ENCODE measurements at regions not wholly inside any gene's neighbourhood (a gene's known extent, or its start where the extent isn't known, plus 50 kb on each side); places are given as distances from the start of the nearest gene placed in this dataset.

- H3K27me3 Mint-ChIP-seq, result peaks cover 0 to 4% of the 10 kb centered on the region in 2 donors
- DNase-seq (no peak), ATAC-seq (replicated peaks in 1 of 4) (no peak)
- Histone ChIP-seq H3K4me1 (ENCODE audit: control insufficient read depth in 1 of 2, extremely low read depth in 1 of 2, insufficient read depth in 2 of 2, low read length in 2 of 2) (no peaks in the 10 kb centered on the region), H3K4me3 (ENCODE audit: control insufficient read depth in 1 of 2, extremely low read depth in 1 of 2, low read length in 1 of 2) (no peak overlapping the region), H3K27ac (ENCODE audit: low read length) (no peak overlapping the region), H3K9me3 (no peaks in the 10 kb centered on the region), H3K36me3 (ENCODE audit: control insufficient read depth in 2 of 2, extremely low read depth in 1 of 2, insufficient read depth in 1 of 2, low read length in 1 of 2) (no peaks in the 10 kb centered on the region), H3K27me3 (replicated peaks in 1 of 2; ENCODE audit: control insufficient read depth in 2 of 2, extremely low read depth in 1 of 2, insufficient read depth in 2 of 2, low read length in 1 of 2) (no peaks in the 10 kb centered on the region)
- no peak overlapping the region for H3K27ac Mint-ChIP-seq
- POLR2A ChIA-PET, result no interaction called here
- no peaks in the 10 kb centered on the region for H3K9me3 Mint-ChIP-seq
- CTCF ChIA-PET, result no interaction called here
- no peaks in the 10 kb centered on the region for H3K36me3 Mint-ChIP-seq
- no peaks in the 10 kb centered on the region for H3K4me1 Mint-ChIP-seq
- H3K4me3 Mint-ChIP-seq, result no peak overlapping the region
- 89% methylated on average over 5 of the region's 7 CpGs for WGBS (ENCODE audit: insufficient coverage)
These were observed 247.7 kb upstream of the ARSJ start for GRCh38 chr4:114226968-114227760.

- WGBS (ENCODE audit: insufficient coverage), result 90% methylated on average over 1 of the region's 3 CpGs
- Histone ChIP-seq H3K27me3 (replicated peaks in 1 of 2; ENCODE audit: control insufficient read depth in 2 of 2, extremely low read depth in 1 of 2, insufficient read depth in 2 of 2, low read length in 1 of 2) (no peaks in the 10 kb centered on the region), H3K36me3 (ENCODE audit: control insufficient read depth in 2 of 2, extremely low read depth in 1 of 2, insufficient read depth in 1 of 2, low read length in 1 of 2) (no peaks in the 10 kb centered on the region), H3K9me3 (no peaks in the 10 kb centered on the region), H3K27ac (ENCODE audit: low read length) (no peak overlapping the region), H3K4me3 (ENCODE audit: control insufficient read depth in 1 of 2, extremely low read depth in 1 of 2, low read length in 1 of 2) (no peak overlapping the region), H3K4me1 (ENCODE audit: control insufficient read depth in 1 of 2, extremely low read depth in 1 of 2, insufficient read depth in 2 of 2, low read length in 2 of 2) (no peaks in the 10 kb centered on the region)
- H3K9me3 Mint-ChIP-seq, result no peaks in the 10 kb centered on the region
- CTCF ChIA-PET, result no interaction called here
- ATAC-seq (replicated peaks in 1 of 4) (no peak), DNase-seq (no peak)
- peaks cover 3 to 6% of the 10 kb centered on the region in 2 donors for H3K27me3 Mint-ChIP-seq
- no peak overlapping the region for H3K27ac Mint-ChIP-seq
- no peaks in the 10 kb centered on the region for H3K36me3 Mint-ChIP-seq
- no peaks in the 10 kb centered on the region for H3K4me1 Mint-ChIP-seq
- POLR2A ChIA-PET, result no interaction called here
- H3K4me3 Mint-ChIP-seq, result no peak overlapping the region
These were observed 250.3 kb upstream of the ARSJ start for GRCh38 chr4:114229706-114230105.

GRCh38 chr4:114236171-114236769, 256.8 kb upstream of the ARSJ start:
- H3K4me3 Mint-ChIP-seq, result no peak overlapping the region
- H3K27ac Mint-ChIP-seq, result no peak overlapping the region
- H3K27ac ChIP-seq (ENCODE audit: low read length), result no peak overlapping the region
- H3K4me1 Mint-ChIP-seq, result no peaks in the 10 kb centered on the region
- peaks cover 3 to 6% of the 10 kb centered on the region in 2 donors for H3K27me3 Mint-ChIP-seq
- DNase-seq (no peak), ATAC-seq (replicated peaks in 1 of 4) (no peak)
- ChIA-PET CTCF (no interaction called here), POLR2A (no interaction called here)
- no CpG with 5 or more reads among the region's 2 CpGs for WGBS (ENCODE audit: insufficient coverage)
- no peaks in the 10 kb centered on the region for H3K36me3 ChIP-seq (ENCODE audit: control insufficient read depth in 2 of 2, extremely low read depth in 1 of 2, insufficient read depth in 1 of 2, low read length in 1 of 2)
- no peaks in the 10 kb centered on the region for H3K9me3 ChIP-seq
- H3K27me3 ChIP-seq (replicated peaks in 1 of 2; ENCODE audit: control insufficient read depth in 2 of 2, extremely low read depth in 1 of 2, insufficient read depth in 2 of 2, low read length in 1 of 2), result no peaks in the 10 kb centered on the region
- no peaks in the 10 kb centered on the region for H3K36me3 Mint-ChIP-seq
- no peak overlapping the region for H3K4me3 ChIP-seq (ENCODE audit: control insufficient read depth in 1 of 2, extremely low read depth in 1 of 2, low read length in 1 of 2)
- H3K9me3 Mint-ChIP-seq, result peaks cover 0 to 2% (median 0%) of the 10 kb centered on the region in 3 donors
- no peaks in the 10 kb centered on the region for H3K4me1 ChIP-seq (ENCODE audit: control insufficient read depth in 1 of 2, extremely low read depth in 1 of 2, insufficient read depth in 2 of 2, low read length in 2 of 2)

GRCh38 chr4:114237997-114238396, 258.6 kb upstream of the ARSJ start:
- no peak for DNase-seq
- H3K27me3 Mint-ChIP-seq, result no peaks in the 10 kb centered on the region
- ChIA-PET POLR2A (no interaction called here), CTCF (no interaction called here)
- no peak overlapping the region for H3K4me3 Mint-ChIP-seq
- no peak overlapping the region for H3K4me3 ChIP-seq (ENCODE audit: control insufficient read depth in 1 of 2, extremely low read depth in 1 of 2, low read length in 1 of 2)
- H3K9me3 Mint-ChIP-seq, result peaks cover 0 to 10% (median 0%) of the 10 kb centered on the region in 3 donors
- H3K9me3 ChIP-seq, result no peaks in the 10 kb centered on the region
- no peaks in the 10 kb centered on the region for H3K36me3 Mint-ChIP-seq
- H3K36me3 ChIP-seq (ENCODE audit: control insufficient read depth in 2 of 2, extremely low read depth in 1 of 2, insufficient read depth in 1 of 2, low read length in 1 of 2), result no peaks in the 10 kb centered on the region
- no peaks in the 10 kb centered on the region for H3K27me3 ChIP-seq (replicated peaks in 1 of 2; ENCODE audit: control insufficient read depth in 2 of 2, extremely low read depth in 1 of 2, insufficient read depth in 2 of 2, low read length in 1 of 2)
- H3K27ac Mint-ChIP-seq, result no peak overlapping the region
- no peaks in the 10 kb centered on the region for H3K4me1 ChIP-seq (ENCODE audit: control insufficient read depth in 1 of 2, extremely low read depth in 1 of 2, insufficient read depth in 2 of 2, low read length in 2 of 2)
- no peaks in the 10 kb centered on the region for H3K4me1 Mint-ChIP-seq
- no peak overlapping the region for H3K27ac ChIP-seq (ENCODE audit: low read length)
- no peak for ATAC-seq (replicated peaks in 1 of 4)

- Mint-ChIP-seq H3K4me3 (no peak overlapping the region), H3K27ac (no peak overlapping the region), H3K36me3 (no peaks in the 10 kb centered on the region), H3K9me3 (peaks cover 0 to 7% (median 3%) of the 10 kb centered on the region in 3 donors), H3K27me3 (peaks cover 8 to 25% of the 10 kb centered on the region in 2 donors), H3K4me1 (no peaks in the 10 kb centered on the region)
- CTCF ChIA-PET, result no interaction called here
- no peaks in the 10 kb centered on the region for H3K9me3 ChIP-seq
- no peaks in the 10 kb centered on the region for H3K27me3 ChIP-seq (replicated peaks in 1 of 2; ENCODE audit: control insufficient read depth in 2 of 2, extremely low read depth in 1 of 2, insufficient read depth in 2 of 2, low read length in 1 of 2)
- POLR2A ChIA-PET, result no interaction called here
- no CpG with 5 or more reads among the region's 1 CpG for WGBS (ENCODE audit: insufficient coverage)
- no peak overlapping the region for H3K27ac ChIP-seq (ENCODE audit: low read length)
- ATAC-seq (replicated peaks in 1 of 4) (no peak), DNase-seq (no peak)
- H3K4me3 ChIP-seq (ENCODE audit: control insufficient read depth in 1 of 2, extremely low read depth in 1 of 2, low read length in 1 of 2), result no peak overlapping the region
- no peaks in the 10 kb centered on the region for H3K4me1 ChIP-seq (ENCODE audit: control insufficient read depth in 1 of 2, extremely low read depth in 1 of 2, insufficient read depth in 2 of 2, low read length in 2 of 2)
- no peaks in the 10 kb centered on the region for H3K36me3 ChIP-seq (ENCODE audit: control insufficient read depth in 2 of 2, extremely low read depth in 1 of 2, insufficient read depth in 1 of 2, low read length in 1 of 2)
These were observed 270.1 kb upstream of the ARSJ start for GRCh38 chr4:114249561-114249960.

GRCh38 chr4:114249976-114250375, 270.5 kb upstream of the ARSJ start:
- ChIA-PET CTCF (no interaction called here), POLR2A (no interaction called here)
- no peak overlapping the region for H3K4me3 ChIP-seq (ENCODE audit: control insufficient read depth in 1 of 2, extremely low read depth in 1 of 2, low read length in 1 of 2)
- Mint-ChIP-seq H3K27ac (no peak overlapping the region), H3K4me1 (no peaks in the 10 kb centered on the region), H3K27me3 (peaks cover 7 to 25% of the 10 kb centered on the region in 2 donors), H3K9me3 (peaks cover 0 to 7% (median 3%) of the 10 kb centered on the region in 3 donors), H3K36me3 (no peaks in the 10 kb centered on the region), H3K4me3 (no peak overlapping the region)
- no peaks in the 10 kb centered on the region for H3K9me3 ChIP-seq
- H3K36me3 ChIP-seq (ENCODE audit: control insufficient read depth in 2 of 2, extremely low read depth in 1 of 2, insufficient read depth in 1 of 2, low read length in 1 of 2), result no peaks in the 10 kb centered on the region
- no peaks in the 10 kb centered on the region for H3K4me1 ChIP-seq (ENCODE audit: control insufficient read depth in 1 of 2, extremely low read depth in 1 of 2, insufficient read depth in 2 of 2, low read length in 2 of 2)
- H3K27me3 ChIP-seq (replicated peaks in 1 of 2; ENCODE audit: control insufficient read depth in 2 of 2, extremely low read depth in 1 of 2, insufficient read depth in 2 of 2, low read length in 1 of 2), result no peaks in the 10 kb centered on the region
- no peak overlapping the region for H3K27ac ChIP-seq (ENCODE audit: low read length)
- no peak for ATAC-seq (replicated peaks in 1 of 4)
- DNase-seq, result no peak

All from T-cell (primary cell).